IMR-90 (cell line): ENCODE measurements at regions not wholly inside any gene's neighbourhood (a gene's known extent, or its start where the extent isn't known, plus 50 kb on each side); places are given as distances from the start of the nearest gene placed in this dataset. TPM values are rescaled to one million over a fixed set of nuclear protein-coding genes. Genes with fewer than 3 reads are reported as not detected.

Source experiments
- microRNA-seq, 2 experiments: library from miRNA; stranded (forward) in 1 of 2; unstranded in 1 of 2; fragments of 10-50 nt in 1 of 2; fragments of <30 nt in 1 of 2; gene quantifications in 1 of 2; microRNA quantifications in 1 of 2; one replicate each; pipeline versions ENCODE3 to v1.1.0; 2013 to 2020; ENCODE audit not compliant: insufficient read depth in 1 of 2, insufficient read length in 1 of 2, unreplicated experiment in 1 of 2
- small RNA-seq, 5 experiments: library from RNA; depleted of rRNA; stranded (forward); fragments of <200 nt; gene quantifications; one replicate each; pipeline ENCODE3, GENCODE V24; 2012

Small RNA genes lying in the stretch of these regions (microRNA-seq; reads per million reads assigned to microRNA genes)
- not detected for gene AC018554.2 (ENCODE audit: insufficient read depth, insufficient read length)
- not detected for gene AC092121.1 (ENCODE audit: insufficient read depth, insufficient read length)
- not detected for gene RF00017 (ENCODE audit: insufficient read depth, insufficient read length)
- not detected for gene RNU4-58P (ENCODE audit: insufficient read depth, insufficient read length)
- not detected for gene RPS27P27 (ENCODE audit: insufficient read depth, insufficient read length)

Small RNA genes lying in the stretch of these regions (small RNA-seq; reads per million reads assigned to genes)
- 0 reads per million in 5 experiments for gene AC018554.2
- gene AC092121.1: 0 reads per million in 5 experiments
- gene RF00017: 0 reads per million in 5 experiments
- 0 to 0.04 (median 0) reads per million in 5 experiments for gene RNU4-58P
- gene RPS27P27: 0 to 0.57 (median 0) reads per million in 5 experiments
